NCI-H1694 (cell line): ENCODE measurements at regions not wholly inside any gene's neighbourhood (a gene's known extent, or its start where the extent isn't known, plus 50 kb on each side); places are given as distances from the start of the nearest gene placed in this dataset.

ENCODE experiments used
- DNase-seq: peaks from one replicate; lab custom pipeline; 2025; lab: John Stamatoyannopoulos, UW

GRCh38 chr21:16587141-16587581 lies 857.4 kb downstream of the USP25 start:
- no peak for DNase-seq

DNA sequence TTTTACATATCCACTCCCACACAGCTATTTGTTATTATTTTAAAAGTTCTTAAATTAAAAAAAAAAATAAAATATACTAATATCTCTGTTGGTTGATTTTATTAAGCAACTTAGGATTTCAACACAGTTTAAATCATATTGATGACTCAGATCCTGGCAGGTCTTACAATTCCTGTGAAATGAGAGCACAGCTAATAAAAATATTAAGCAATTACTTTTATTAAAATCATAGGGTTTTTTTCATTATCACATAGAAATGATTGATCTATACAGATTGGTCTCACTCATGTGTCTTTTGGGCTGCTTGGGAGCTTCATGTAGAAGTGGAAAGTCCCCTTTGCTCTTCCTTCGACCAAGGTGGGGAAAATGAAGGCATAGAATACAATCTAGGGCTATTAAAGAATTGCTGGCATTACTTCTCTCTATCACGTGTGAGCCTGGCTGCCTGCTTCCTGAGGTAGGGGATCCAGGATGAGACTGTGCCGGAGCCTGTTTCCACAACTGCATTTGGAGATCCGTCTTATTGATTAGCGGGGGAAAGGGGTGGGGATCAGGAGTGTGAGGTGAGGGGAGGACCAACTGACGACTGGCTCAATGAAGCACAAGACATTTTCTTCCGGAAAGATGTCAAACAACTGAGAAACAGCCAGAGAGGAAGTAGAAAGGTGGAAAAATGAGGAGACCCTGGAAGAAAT lies 858.0 kb downstream of the USP25 start:
- DNase-seq = no peak

DNA sequence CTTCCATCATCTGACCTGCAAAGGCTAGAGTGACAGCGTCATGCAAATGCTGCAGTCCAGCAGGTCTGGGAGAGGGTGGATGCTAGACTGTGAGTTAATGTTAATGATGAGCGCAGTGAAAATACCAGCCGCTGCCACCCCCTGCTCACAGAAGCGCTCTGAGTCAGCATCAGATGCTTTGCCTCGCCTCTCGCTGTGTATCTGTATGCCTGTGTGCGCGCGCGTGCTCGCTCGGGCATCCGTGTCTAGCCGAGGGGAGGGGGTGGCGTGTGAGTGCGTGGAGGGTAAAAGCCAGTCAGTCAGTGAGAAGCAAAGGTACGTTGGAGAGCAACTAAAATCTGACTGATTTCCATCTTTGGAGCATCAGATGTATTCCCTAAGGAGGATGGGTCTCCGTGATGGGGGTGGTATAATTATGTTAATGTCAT lies 858.7 kb downstream of the USP25 start:
- DNase-seq = no peak

- DNase-seq = no peak
Observed at GRCh38 chr21:16589006-16589898, 859.5 kb downstream of the USP25 start.

GRCh38 chr21:16590186-16590585 lies 860.4 kb downstream of the USP25 start:
- no peak for DNase-seq

DNA sequence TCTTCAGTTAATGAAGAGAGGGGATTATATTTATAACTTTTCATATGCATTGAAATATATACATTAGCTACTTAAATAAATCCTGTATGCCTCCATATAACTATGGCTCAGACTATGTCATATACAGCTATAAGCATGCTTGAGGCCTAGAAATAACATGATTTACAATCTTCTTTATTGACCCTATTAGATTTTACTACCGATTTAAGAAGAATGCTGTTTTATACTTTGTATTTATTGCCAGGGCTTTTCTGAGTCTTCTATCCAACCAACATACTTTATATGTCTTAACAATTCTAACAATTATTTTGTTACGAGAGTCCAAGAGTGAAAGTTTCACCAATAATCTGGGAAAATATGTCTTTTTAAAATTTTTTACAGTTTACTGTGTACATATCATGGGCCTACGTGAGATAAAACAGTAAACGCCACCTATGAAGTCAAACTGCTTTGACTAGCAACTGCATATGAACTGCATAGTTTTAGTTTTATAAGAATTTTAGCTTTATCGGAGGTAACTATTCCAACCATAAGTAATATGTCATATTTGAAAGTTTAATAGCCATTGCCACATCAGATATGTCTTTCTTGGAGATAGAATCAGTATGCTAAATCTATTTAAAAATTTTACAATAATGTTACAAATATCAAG lies 861.0 kb downstream of the USP25 start:
- no peak for DNase-seq

DNA sequence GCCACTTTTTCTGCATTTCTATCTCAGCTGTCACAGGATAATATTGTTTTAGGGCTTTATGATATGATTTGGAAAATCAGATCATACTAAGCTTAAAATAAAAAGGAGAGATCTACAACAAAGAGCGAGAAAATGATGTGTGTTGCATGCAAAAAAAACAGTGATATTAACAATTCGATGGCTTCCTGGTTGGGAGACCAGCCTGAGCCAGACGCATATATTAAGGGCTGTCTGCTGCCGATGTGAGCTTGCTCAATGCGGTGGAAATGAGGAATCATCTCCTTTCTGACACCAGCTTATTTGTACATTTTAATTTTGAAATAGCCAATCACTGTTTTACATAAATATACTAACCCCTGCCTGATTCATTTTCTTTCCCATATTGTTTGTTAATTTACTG lies 862.6 kb downstream of the USP25 start:
- DNase-seq = no peak

DNA sequence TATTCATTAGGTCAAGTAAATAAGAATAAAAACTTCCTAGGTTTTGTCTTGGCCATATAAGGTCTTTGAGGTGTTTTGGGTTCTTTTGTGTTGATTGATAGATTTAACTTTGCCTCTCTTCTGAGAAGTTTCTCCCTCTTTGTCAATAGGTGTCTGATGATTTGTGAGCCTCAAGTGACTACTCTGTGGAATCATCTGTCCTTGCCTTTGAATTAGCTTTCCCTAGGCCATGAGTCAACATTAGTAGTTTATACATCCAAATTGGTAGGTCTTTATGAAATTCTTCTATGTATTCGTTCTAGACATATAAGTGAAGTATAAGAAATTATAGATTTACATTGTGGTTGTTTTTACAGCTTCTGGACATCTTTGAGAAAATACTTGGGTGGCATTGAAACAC lies 864.4 kb downstream of the USP25 start:
- DNase-seq = no peak

- DNase-seq = no peak
Observed at GRCh38 chr21:16596369-16596768, 866.6 kb downstream of the USP25 start.

GRCh38 chr21:16597753-16598152 lies 868.0 kb downstream of the USP25 start:
- DNase-seq = no peak

DNA sequence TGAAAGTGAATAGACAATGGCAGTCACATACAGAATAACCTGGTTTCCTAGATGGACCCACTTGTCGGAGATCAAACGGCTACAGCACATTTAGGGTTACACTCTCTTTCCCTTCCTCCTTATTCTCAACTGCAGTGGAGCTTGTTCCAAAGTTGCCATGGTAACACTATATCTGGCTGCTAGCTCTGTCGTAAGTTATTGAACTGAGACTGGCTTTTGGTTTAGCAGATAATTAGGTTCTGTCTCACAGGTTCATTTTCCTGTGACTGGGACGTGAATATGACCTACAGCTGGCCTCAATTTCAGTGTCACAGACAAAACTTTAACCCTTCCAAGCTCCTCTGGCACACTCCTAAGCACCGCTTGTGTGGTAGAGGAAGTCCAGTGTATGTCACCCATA lies 875.8 kb downstream of the USP25 start:
- DNase-seq = no peak

DNA sequence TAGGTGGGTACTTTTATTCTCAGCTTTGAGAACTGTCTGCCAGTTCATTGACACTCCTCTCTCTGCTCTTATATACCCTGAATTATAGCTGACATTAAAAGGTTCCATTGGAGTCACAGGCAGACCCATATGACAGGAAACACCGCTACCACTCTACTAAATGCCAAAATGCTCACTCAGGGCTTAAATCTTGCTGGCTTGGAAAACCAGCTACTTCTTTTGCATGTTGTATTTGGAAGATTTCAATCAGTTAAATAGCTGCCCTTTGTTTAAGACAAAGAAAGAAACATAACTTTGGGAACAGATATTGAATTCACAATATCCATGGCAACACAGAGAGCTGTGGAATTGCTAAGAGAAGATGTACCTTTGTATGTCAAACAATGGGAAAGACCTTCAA lies 876.5 kb downstream of the USP25 start:
- DNase-seq = no peak

GRCh38 chr21:16608209-16608830 lies 878.5 kb downstream of the USP25 start:
- no peak for DNase-seq

GRCh38 chr21:16619281-16619680 lies 889.5 kb downstream of the USP25 start:
- DNase-seq = no peak

- DNase-seq = no peak
Observed at GRCh38 chr21:16620786-16621320, 891.1 kb downstream of the USP25 start.

- no peak for DNase-seq
Observed at GRCh38 chr21:16624479-16625118, 888.2 kb upstream of the CXADR start.

DNA sequence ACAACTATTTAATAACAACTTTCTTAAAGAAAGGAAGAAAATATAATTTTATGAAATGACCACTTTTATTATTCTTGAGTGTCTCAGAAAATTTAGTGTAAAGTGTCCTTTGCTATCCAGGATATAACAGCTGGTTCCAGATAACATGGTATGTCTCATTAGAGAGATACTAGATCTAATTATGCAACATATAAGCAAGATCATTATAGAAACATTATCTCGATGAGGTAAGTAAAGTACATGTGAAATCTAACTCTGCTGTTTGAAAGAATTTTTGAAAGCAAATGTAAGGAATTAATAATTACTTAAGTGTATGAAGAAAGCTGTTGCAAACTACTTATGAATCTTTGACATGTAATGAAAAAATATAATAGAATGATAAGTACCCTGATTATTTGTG lies 887.4 kb upstream of the CXADR start:
- DNase-seq = no peak

- no peak for DNase-seq
Observed at GRCh38 chr21:16633831-16634459, 878.9 kb upstream of the CXADR start.

- no peak for DNase-seq
Observed at GRCh38 chr21:16634515-16634914, 878.3 kb upstream of the CXADR start.

GRCh38 chr21:16640297-16641027 lies 872.4 kb upstream of the CXADR start:
- no peak for DNase-seq
